ENCODE measurements at regions not wholly inside any gene's neighbourhood (a gene's known extent, or its start where the extent isn't known, plus 50 kb on each side); places are given as distances from the start of the nearest gene placed in this dataset.

DNA sequence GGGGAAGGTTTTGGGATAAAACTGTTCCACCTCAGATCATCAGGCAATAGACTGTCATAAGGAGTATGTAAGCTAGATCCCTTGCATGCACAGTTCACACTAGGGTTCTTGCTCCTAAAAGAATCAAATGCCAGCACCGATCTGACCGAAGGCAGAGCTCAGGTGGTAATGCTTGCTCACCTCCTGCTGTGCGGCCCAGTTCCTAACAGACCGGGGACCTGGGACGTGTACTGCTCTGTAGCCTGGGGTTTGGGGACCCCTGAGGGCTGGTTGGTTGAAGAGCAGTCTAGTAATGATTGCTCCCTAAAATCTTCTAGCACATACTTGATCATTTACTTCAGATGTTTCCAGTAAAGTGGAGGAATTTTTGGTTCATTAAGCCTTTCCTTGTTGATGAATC is 173.1 kb upstream of the SLIT2 start:
- Histone ChIP-seq H2AFZ (ENCODE audit: low read depth, low read length) (no peak overlapping the region), H4K20me1 (replicated peaks; ENCODE audit: control insufficient read depth, extremely low read depth, insufficient read depth, low read length) (no peaks in the 10 kb centered on the region), H3K27me3 (ENCODE audit: control insufficient read depth in 2 of 2, insufficient read depth in 2 of 2, low read length in 2 of 2) (no peaks in the 10 kb centered on the region), H3K4me2 (ENCODE audit: insufficient read depth, low read length) (no peak overlapping the region), H3K9me1 (replicated peaks; ENCODE audit: control insufficient read depth, extremely low read depth, insufficient read depth, low read length) (no peaks in the 10 kb centered on the region), H3K9me3 (replicated peaks; ENCODE audit: control insufficient read depth, insufficient read depth, low read length) (no peaks in the 10 kb centered on the region), H3K9ac (replicated peaks; ENCODE audit: extremely low read depth, insufficient read depth, low read length) (no peak overlapping the region), H3K36me3 (ENCODE audit: control insufficient read depth in 2 of 2, extremely low read depth in 1 of 2, insufficient read depth in 2 of 2, low read length in 2 of 2) (no peaks in the 10 kb centered on the region), H3K4me1 (ENCODE audit: control insufficient read depth, extremely low read depth, insufficient read depth, low read length) (no peaks in the 10 kb centered on the region), H3K4me3 (replicated peaks in 1 of 3; ENCODE audit: insufficient read depth in 1 of 3, low read depth in 1 of 3, low read length in 3 of 3) (no peak overlapping the region), H3K79me2 (ENCODE audit: control insufficient read depth, insufficient read depth, low read length) (no peaks in the 10 kb centered on the region), H3K27ac (ENCODE audit: insufficient read depth, low read depth, low read length) (no peak overlapping the region)
- DNase-seq (ENCODE audit: low read depth, low spot score) (no peak), FAIRE-seq (no peak)
- no TSS peak for BruUV-seq (replicated peaks)
- intact Hi-C loops (cut with micrococcal nuclease) (no loop called here), dilution Hi-C loops (cut with MboI; ENCODE audit: extremely low pct_ligation_motif_present, low sequenced_read_pairs) (no loop called here)
- ChIA-PET POLR2A (no interaction called here), CTCF (no interaction called here)
- TF ChIP-seq CTCF (IDR thresholded peaks at IDR 0.05; ENCODE audit: extremely low read depth in 1 of 2, insufficient read depth in 1 of 2, low read depth in 1 of 2, low read length in 2 of 2) (no peak), MAX (IDR thresholded peaks at IDR 0.05; ENCODE audit: insufficient read depth, insufficient read length) (no peak), POLR2AphosphoS5 (IDR thresholded peaks at IDR 0.05; ENCODE audit: insufficient read depth, low read depth, low read length) (no peak), POLR2A (IDR thresholded peaks at IDR 0.05; ENCODE audit: low read depth, low read length) (no peak), FOS (IDR thresholded peaks at IDR 0.05; ENCODE audit: borderline replicate concordance, insufficient read depth, low read length) (no peak), MYC (IDR thresholded peaks at IDR 0.05; ENCODE audit: low read depth, low read length) (no peak), GATA2 (IDR thresholded peaks at IDR 0.05; ENCODE audit: insufficient read depth, insufficient read length, low read depth, low read length) (no peak), JUN (IDR thresholded peaks at IDR 0.05; ENCODE audit: borderline replicate concordance, insufficient read depth, insufficient read length, low read depth) (no peak), EZH2 (IDR thresholded peaks at IDR 0.05; ENCODE audit: borderline replicate concordance, low read depth, low read length, severe bottlenecking) (no peak)

Data from endothelial cell of umbilical vein (primary cell).